ENCODE measurements at regions not wholly inside any gene's neighbourhood (a gene's known extent, or its start where the extent isn't known, plus 50 kb on each side); places are given as distances from the start of the nearest gene placed in this dataset.
"Not testable (repeated sequence)": the region's sequence is repeated elsewhere in the genome, so short reads cannot be mapped to it uniquely, and the experiment has no call there.

- DNase-seq (ENCODE audit: low read depth in 2 of 2) = no peak
Measured at GRCh38 chr5:158606233-158606632, 493.5 kb downstream of the EBF1 start.

- DNase-seq (ENCODE audit: low read depth in 2 of 2) = no peak
Measured at GRCh38 chr5:158602981-158603380, 496.7 kb downstream of the EBF1 start.

GRCh38 chr5:158601118-158601517 is 498.6 kb downstream of the EBF1 start:
- no peak for DNase-seq (ENCODE audit: low read depth in 2 of 2)

- no peak for DNase-seq (ENCODE audit: low read depth in 2 of 2)
Measured at GRCh38 chr5:158600679-158601078, 499.0 kb downstream of the EBF1 start.

GRCh38 chr5:158599157-158599556 is 500.6 kb downstream of the EBF1 start:
- DNase-seq (ENCODE audit: low read depth in 2 of 2) = no peak

- DNase-seq (ENCODE audit: low read depth in 2 of 2) = no peak
Measured at GRCh38 chr5:158594595-158595242, 505.0 kb downstream of the EBF1 start.

GRCh38 chr5:158593925-158594324 is 505.8 kb downstream of the EBF1 start:
- no peak for DNase-seq (ENCODE audit: low read depth in 2 of 2)

- DNase-seq (ENCODE audit: low read depth in 2 of 2) = peak; percentile 70 to 73
Measured at GRCh38 chr5:158591301-158591863, 508.3 kb downstream of the EBF1 start.

- DNase-seq (ENCODE audit: low read depth in 2 of 2) = no peak
Measured at GRCh38 chr5:158590746-158591300, 508.9 kb downstream of the EBF1 start.

GRCh38 chr5:158589939-158590338 is 509.8 kb downstream of the EBF1 start:
- DNase-seq (ENCODE audit: low read depth in 2 of 2) = peak in 1 of 2 experiments; percentile 34

- DNase-seq (ENCODE audit: low read depth in 2 of 2) = no peak
Measured at GRCh38 chr5:158588617-158589016, 511.1 kb downstream of the EBF1 start.

- no peak for DNase-seq (ENCODE audit: low read depth in 2 of 2)
Measured at GRCh38 chr5:158586054-158586453, 513.7 kb downstream of the EBF1 start.

- not testable (repeated sequence) for DNase-seq (ENCODE audit: low read depth in 2 of 2)
Measured at GRCh38 chr5:158582669-158583068, 517.0 kb downstream of the EBF1 start.

GRCh38 chr5:158573829-158574228 is 525.9 kb downstream of the EBF1 start:
- DNase-seq (ENCODE audit: low read depth in 2 of 2) = no peak

GRCh38 chr5:158570502-158570901 is 529.2 kb downstream of the EBF1 start:
- no peak for DNase-seq (ENCODE audit: low read depth in 2 of 2)

GRCh38 chr5:158569534-158569933 is 530.2 kb downstream of the EBF1 start:
- DNase-seq (ENCODE audit: low read depth in 2 of 2) = no peak

- no peak for DNase-seq (ENCODE audit: low read depth in 2 of 2)
Measured at GRCh38 chr5:158565017-158565789, 534.5 kb downstream of the EBF1 start.

GRCh38 chr5:158563760-158564390 is 535.8 kb downstream of the EBF1 start:
- no peak for DNase-seq (ENCODE audit: low read depth in 2 of 2)

- DNase-seq (ENCODE audit: low read depth in 2 of 2) = no peak
Measured at GRCh38 chr5:158561562-158562190, 538.0 kb downstream of the EBF1 start.

GRCh38 chr5:158560170-158560569 is 539.5 kb downstream of the EBF1 start:
- no peak for DNase-seq (ENCODE audit: low read depth in 2 of 2)

- DNase-seq (ENCODE audit: low read depth in 2 of 2) = no peak
Measured at GRCh38 chr5:158559643-158560042, 540.1 kb downstream of the EBF1 start.

- DNase-seq (ENCODE audit: low read depth in 2 of 2) = no peak
Measured at GRCh38 chr5:158559066-158559465, 540.6 kb downstream of the EBF1 start.

All from fibroblast of skin of left quadriceps (primary cell).